ENCODE measurements at regions not wholly inside any gene's neighbourhood (a gene's known extent, or its start where the extent isn't known, plus 50 kb on each side); places are given as distances from the start of the nearest gene placed in this dataset.

- no peaks in the 10 kb centered on the region for H3K27me3 ChIP-seq (replicated peaks in 1 of 2; ENCODE audit: control insufficient read depth in 2 of 2, extremely low read depth in 1 of 2, insufficient read depth in 2 of 2, low read length in 1 of 2)
- DNase-seq (no peak), ATAC-seq (replicated peaks in 1 of 4) (no peak)
- H3K27me3 Mint-ChIP-seq = peaks cover 0 to 3% of the 10 kb centered on the region in 2 donors
- no peaks in the 10 kb centered on the region for H3K36me3 ChIP-seq (ENCODE audit: control insufficient read depth in 2 of 2, extremely low read depth in 1 of 2, insufficient read depth in 1 of 2, low read length in 1 of 2)
- H3K9me3 Mint-ChIP-seq = peaks cover 0 to 4% (median 4%) of the 10 kb centered on the region in 3 donors
- WGBS (ENCODE audit: insufficient coverage) = 33% methylated on average over 1 of the region's 4 CpGs
- no peaks in the 10 kb centered on the region for H3K4me1 Mint-ChIP-seq
- no peak overlapping the region for H3K27ac ChIP-seq (ENCODE audit: low read length)
- ChIA-PET CTCF (no interaction called here), POLR2A (no interaction called here)
- no peak overlapping the region for H3K4me3 ChIP-seq (ENCODE audit: control insufficient read depth in 1 of 2, extremely low read depth in 1 of 2, low read length in 1 of 2)
- no peak overlapping the region for H3K27ac Mint-ChIP-seq
- H3K36me3 Mint-ChIP-seq = no peaks in the 10 kb centered on the region
- no peaks in the 10 kb centered on the region for H3K9me3 ChIP-seq
- H3K4me3 Mint-ChIP-seq = no peak overlapping the region
- H3K4me1 ChIP-seq (ENCODE audit: control insufficient read depth in 1 of 2, extremely low read depth in 1 of 2, insufficient read depth in 2 of 2, low read length in 2 of 2) = no peaks in the 10 kb centered on the region
Observed at GRCh38 chr13:78398743-78399410, 204.5 kb downstream of the POU4F1 start.

- ATAC-seq (replicated peaks in 1 of 4) (no peak), DNase-seq (no peak)
- Histone ChIP-seq H3K36me3 (ENCODE audit: control insufficient read depth in 2 of 2, extremely low read depth in 1 of 2, insufficient read depth in 1 of 2, low read length in 1 of 2) (no peaks in the 10 kb centered on the region), H3K9me3 (no peaks in the 10 kb centered on the region), H3K27me3 (replicated peaks in 1 of 2; ENCODE audit: control insufficient read depth in 2 of 2, extremely low read depth in 1 of 2, insufficient read depth in 2 of 2, low read length in 1 of 2) (no peaks in the 10 kb centered on the region), H3K4me1 (ENCODE audit: control insufficient read depth in 1 of 2, extremely low read depth in 1 of 2, insufficient read depth in 2 of 2, low read length in 2 of 2) (no peaks in the 10 kb centered on the region), H3K4me3 (ENCODE audit: control insufficient read depth in 1 of 2, extremely low read depth in 1 of 2, low read length in 1 of 2) (no peak overlapping the region), H3K27ac (ENCODE audit: low read length) (no peak overlapping the region)
- peaks cover 0 to 4% (median 4%) of the 10 kb centered on the region in 3 donors for H3K9me3 Mint-ChIP-seq
- no peak overlapping the region for H3K4me3 Mint-ChIP-seq
- CTCF ChIA-PET = no interaction called here
- H3K36me3 Mint-ChIP-seq = no peaks in the 10 kb centered on the region
- WGBS (ENCODE audit: insufficient coverage) = no CpG with 5 or more reads among the region's 4 CpGs
- POLR2A ChIA-PET = no interaction called here
- H3K27me3 Mint-ChIP-seq = no peaks in the 10 kb centered on the region
- H3K4me1 Mint-ChIP-seq = no peaks in the 10 kb centered on the region
- H3K27ac Mint-ChIP-seq = no peak overlapping the region
Observed at GRCh38 chr13:78393286-78394142, 209.8 kb downstream of the POU4F1 start.

GRCh38 chr13:78383899-78384298 is 219.5 kb downstream of the POU4F1 start:
- no peak for ATAC-seq (replicated peaks in 1 of 4)
- peaks cover 0 to 8% of the 10 kb centered on the region in 2 donors for H3K27me3 Mint-ChIP-seq
- peaks cover 0 to 5% (median 3%) of the 10 kb centered on the region in 3 donors for H3K9me3 Mint-ChIP-seq
- POLR2A ChIA-PET = no interaction called here
- H3K4me1 Mint-ChIP-seq = no peaks in the 10 kb centered on the region
- H3K36me3 ChIP-seq (ENCODE audit: control insufficient read depth in 2 of 2, extremely low read depth in 1 of 2, insufficient read depth in 1 of 2, low read length in 1 of 2) = no peaks in the 10 kb centered on the region
- no peak overlapping the region for H3K27ac Mint-ChIP-seq
- no peaks in the 10 kb centered on the region for H3K27me3 ChIP-seq (replicated peaks in 1 of 2; ENCODE audit: control insufficient read depth in 2 of 2, extremely low read depth in 1 of 2, insufficient read depth in 2 of 2, low read length in 1 of 2)
- WGBS (ENCODE audit: insufficient coverage) = no CpG with 5 or more reads among the region's 1 CpG
- no peak overlapping the region for H3K4me3 Mint-ChIP-seq
- no peaks in the 10 kb centered on the region for H3K9me3 ChIP-seq
- DNase-seq = no peak
- H3K36me3 Mint-ChIP-seq = no peaks in the 10 kb centered on the region
- no peak overlapping the region for H3K4me3 ChIP-seq (ENCODE audit: control insufficient read depth in 1 of 2, extremely low read depth in 1 of 2, low read length in 1 of 2)
- H3K27ac ChIP-seq (ENCODE audit: low read length) = no peak overlapping the region
- CTCF ChIA-PET = no interaction called here
- no peaks in the 10 kb centered on the region for H3K4me1 ChIP-seq (ENCODE audit: control insufficient read depth in 1 of 2, extremely low read depth in 1 of 2, insufficient read depth in 2 of 2, low read length in 2 of 2)

- DNase-seq = no peak
- Histone ChIP-seq H3K27ac (ENCODE audit: low read length) (no peak overlapping the region), H3K36me3 (ENCODE audit: control insufficient read depth in 2 of 2, extremely low read depth in 1 of 2, insufficient read depth in 1 of 2, low read length in 1 of 2) (no peaks in the 10 kb centered on the region), H3K4me3 (ENCODE audit: control insufficient read depth in 1 of 2, extremely low read depth in 1 of 2, low read length in 1 of 2) (no peak overlapping the region), H3K27me3 (replicated peaks in 1 of 2; ENCODE audit: control insufficient read depth in 2 of 2, extremely low read depth in 1 of 2, insufficient read depth in 2 of 2, low read length in 1 of 2) (no peaks in the 10 kb centered on the region), H3K9me3 (no peaks in the 10 kb centered on the region), H3K4me1 (ENCODE audit: control insufficient read depth in 1 of 2, extremely low read depth in 1 of 2, insufficient read depth in 2 of 2, low read length in 2 of 2) (no peaks in the 10 kb centered on the region)
- H3K27me3 Mint-ChIP-seq = peaks cover 0 to 8% of the 10 kb centered on the region in 2 donors
- no peaks in the 10 kb centered on the region for H3K36me3 Mint-ChIP-seq
- peaks cover 0 to 5% (median 3%) of the 10 kb centered on the region in 3 donors for H3K9me3 Mint-ChIP-seq
- H3K4me3 Mint-ChIP-seq = no peak overlapping the region
- no peaks in the 10 kb centered on the region for H3K4me1 Mint-ChIP-seq
- ChIA-PET CTCF (no interaction called here), POLR2A (no interaction called here)
- WGBS (ENCODE audit: insufficient coverage) = 82% methylated on average over 6 of the region's 7 CpGs
- H3K27ac Mint-ChIP-seq = no peak overlapping the region
- ATAC-seq (replicated peaks in 1 of 4) = no peak
Observed at GRCh38 chr13:78383071-78383484, 220.3 kb downstream of the POU4F1 start.

GRCh38 chr13:78382491-78382890 is 220.9 kb downstream of the POU4F1 start:
- H3K27ac Mint-ChIP-seq = no peak overlapping the region

GRCh38 chr13:78376822-78377221 is 226.5 kb downstream of the POU4F1 start:
- no peaks in the 10 kb centered on the region for H3K27me3 Mint-ChIP-seq
- ATAC-seq (replicated peaks in 1 of 4) = no peak
- WGBS (ENCODE audit: insufficient coverage) = 92% methylated on average over 2 of the region's 4 CpGs
- CTCF ChIA-PET = no interaction called here
- peaks cover 0 to 8% (median 5%) of the 10 kb centered on the region in 3 donors for H3K9me3 Mint-ChIP-seq
- Histone ChIP-seq H3K4me3 (ENCODE audit: control insufficient read depth in 1 of 2, extremely low read depth in 1 of 2, low read length in 1 of 2) (no peak overlapping the region), H3K27me3 (replicated peaks in 1 of 2; ENCODE audit: control insufficient read depth in 2 of 2, extremely low read depth in 1 of 2, insufficient read depth in 2 of 2, low read length in 1 of 2) (no peaks in the 10 kb centered on the region), H3K9me3 (no peaks in the 10 kb centered on the region), H3K27ac (ENCODE audit: low read length) (no peak overlapping the region), H3K36me3 (ENCODE audit: control insufficient read depth in 2 of 2, extremely low read depth in 1 of 2, insufficient read depth in 1 of 2, low read length in 1 of 2) (no peaks in the 10 kb centered on the region), H3K4me1 (ENCODE audit: control insufficient read depth in 1 of 2, extremely low read depth in 1 of 2, insufficient read depth in 2 of 2, low read length in 2 of 2) (no peaks in the 10 kb centered on the region)
- no peak overlapping the region for H3K4me3 Mint-ChIP-seq
- no peaks in the 10 kb centered on the region for H3K4me1 Mint-ChIP-seq
- no peak overlapping the region for H3K27ac Mint-ChIP-seq
- no peaks in the 10 kb centered on the region for H3K36me3 Mint-ChIP-seq
- DNase-seq = no peak
- POLR2A ChIA-PET = no interaction called here

More at GRCh38 chr13:78382491-78382890, 220.9 kb downstream of the POU4F1 start:
- Histone ChIP-seq H3K4me3 (ENCODE audit: control insufficient read depth in 1 of 2, extremely low read depth in 1 of 2, low read length in 1 of 2) (no peak overlapping the region), H3K27ac (ENCODE audit: low read length) (no peak overlapping the region), H3K36me3 (ENCODE audit: control insufficient read depth in 2 of 2, extremely low read depth in 1 of 2, insufficient read depth in 1 of 2, low read length in 1 of 2) (no peaks in the 10 kb centered on the region), H3K9me3 (no peaks in the 10 kb centered on the region), H3K27me3 (replicated peaks in 1 of 2; ENCODE audit: control insufficient read depth in 2 of 2, extremely low read depth in 1 of 2, insufficient read depth in 2 of 2, low read length in 1 of 2) (no peaks in the 10 kb centered on the region), H3K4me1 (ENCODE audit: control insufficient read depth in 1 of 2, extremely low read depth in 1 of 2, insufficient read depth in 2 of 2, low read length in 2 of 2) (no peaks in the 10 kb centered on the region)
- WGBS (ENCODE audit: insufficient coverage) = 70% methylated on average over 3 of the region's 4 CpGs
- DNase-seq (no peak), ATAC-seq (replicated peaks in 1 of 4) (no peak)
- ChIA-PET CTCF (no interaction called here), POLR2A (no interaction called here)
- no peaks in the 10 kb centered on the region for H3K36me3 Mint-ChIP-seq
- H3K4me3 Mint-ChIP-seq = no peak overlapping the region
- H3K27me3 Mint-ChIP-seq = peaks cover 0 to 8% of the 10 kb centered on the region in 2 donors
- peaks cover 0 to 6% (median 5%) of the 10 kb centered on the region in 3 donors for H3K9me3 Mint-ChIP-seq
- no peaks in the 10 kb centered on the region for H3K4me1 Mint-ChIP-seq
